ENCODE measurements at regions not wholly inside any gene's neighbourhood (a gene's known extent, or its start where the extent isn't known, plus 50 kb on each side); places are given as distances from the start of the nearest gene placed in this dataset.
"Not testable (repeated sequence)": the region's sequence is repeated elsewhere in the genome, so short reads cannot be mapped to it uniquely, and the experiment has no call there.

DNA sequence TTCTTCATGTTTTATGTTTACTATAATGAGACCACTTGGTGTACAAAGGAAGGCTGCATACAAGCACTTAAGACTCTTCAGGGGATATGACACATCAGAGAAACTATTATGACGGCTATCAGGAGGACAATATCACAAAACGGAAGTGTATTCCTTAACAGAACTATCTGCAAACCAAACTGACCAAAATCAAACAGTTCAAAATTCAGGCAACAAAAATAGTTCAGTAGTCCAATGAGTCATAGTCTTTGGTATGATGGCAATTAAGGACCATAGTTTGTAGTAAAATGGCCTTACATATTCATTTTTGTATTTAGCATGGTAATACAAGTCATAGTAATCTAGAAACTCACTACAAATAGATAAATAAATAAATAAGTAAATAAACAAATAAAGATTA lies 1638.7 kb upstream of the SEL1L start:
- TF ChIP-seq, protein P1, sequence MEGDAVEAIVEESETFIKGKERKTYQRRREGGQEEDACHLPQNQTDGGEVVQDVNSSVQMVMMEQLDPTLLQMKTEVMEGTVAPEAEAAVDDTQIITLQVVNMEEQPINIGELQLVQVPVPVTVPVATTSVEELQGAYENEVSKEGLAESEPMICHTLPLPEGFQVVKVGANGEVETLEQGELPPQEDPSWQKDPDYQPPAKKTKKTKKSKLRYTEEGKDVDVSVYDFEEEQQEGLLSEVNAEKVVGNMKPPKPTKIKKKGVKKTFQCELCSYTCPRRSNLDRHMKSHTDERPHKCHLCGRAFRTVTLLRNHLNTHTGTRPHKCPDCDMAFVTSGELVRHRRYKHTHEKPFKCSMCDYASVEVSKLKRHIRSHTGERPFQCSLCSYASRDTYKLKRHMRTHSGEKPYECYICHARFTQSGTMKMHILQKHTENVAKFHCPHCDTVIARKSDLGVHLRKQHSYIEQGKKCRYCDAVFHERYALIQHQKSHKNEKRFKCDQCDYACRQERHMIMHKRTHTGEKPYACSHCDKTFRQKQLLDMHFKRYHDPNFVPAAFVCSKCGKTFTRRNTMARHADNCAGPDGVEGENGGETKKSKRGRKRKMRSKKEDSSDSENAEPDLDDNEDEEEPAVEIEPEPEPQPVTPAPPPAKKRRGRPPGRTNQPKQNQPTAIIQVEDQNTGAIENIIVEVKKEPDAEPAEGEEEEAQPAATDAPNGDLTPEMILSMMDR (IDR thresholded peaks at IDR 0.05; ENCODE audit: low read depth, low read length), result no peak

DNA sequence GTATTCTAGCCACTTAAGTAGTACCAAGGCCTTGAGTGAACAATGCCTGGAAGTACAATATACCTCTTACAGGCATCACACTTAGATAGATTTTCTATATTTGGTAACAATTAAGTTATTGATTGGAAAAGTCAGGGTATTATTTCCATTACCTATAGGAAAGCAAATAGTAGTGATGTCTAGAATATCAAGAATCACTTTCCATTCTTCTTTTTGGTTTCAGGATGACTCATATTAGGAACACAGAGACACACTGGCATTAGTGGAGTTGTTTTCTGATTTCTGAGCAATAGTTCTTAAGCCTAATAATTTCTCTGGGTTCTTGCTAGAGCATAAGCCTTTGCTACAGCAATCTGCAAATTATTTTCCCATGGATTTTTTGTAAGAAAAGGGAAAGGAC lies 1640.0 kb upstream of the SEL1L start:
- Histone ChIP-seq H3K9me3 (ENCODE audit: control insufficient read depth, insufficient read depth, low read length) (no peaks in the 10 kb centered on the region), H3K27me3 (ENCODE audit: control insufficient read depth, insufficient read depth, low read length) (no peaks in the 10 kb centered on the region), H3K4me3 (ENCODE audit: low read depth, low read length) (no peak overlapping the region), H3K27ac (ENCODE audit: low read depth, low read length) (no peak overlapping the region)
- POLR2A ChIA-PET, result no interaction called here
- CTCF ChIA-PET, result no interaction called here
- DNase-seq (ENCODE audit: low read depth, low spot score), result no peak
- TF ChIP-seq, protein P1 (IDR thresholded peaks at IDR 0.05; ENCODE audit: low read depth, low read length), result no peak

More for the DNA sequence above, 1638.7 kb upstream of the SEL1L start:
- Histone ChIP-seq H3K4me3 (ENCODE audit: low read depth, low read length) (no peak overlapping the region), H3K9me3 (ENCODE audit: control insufficient read depth, insufficient read depth, low read length) (no peaks in the 10 kb centered on the region), H3K27me3 (ENCODE audit: control insufficient read depth, insufficient read depth, low read length) (no peaks in the 10 kb centered on the region), H3K27ac (ENCODE audit: low read depth, low read length) (no peak overlapping the region)
- ChIA-PET CTCF (no interaction called here), POLR2A (no interaction called here)
- DNase-seq (ENCODE audit: low read depth, low spot score), result peak; percentile 33

DNA sequence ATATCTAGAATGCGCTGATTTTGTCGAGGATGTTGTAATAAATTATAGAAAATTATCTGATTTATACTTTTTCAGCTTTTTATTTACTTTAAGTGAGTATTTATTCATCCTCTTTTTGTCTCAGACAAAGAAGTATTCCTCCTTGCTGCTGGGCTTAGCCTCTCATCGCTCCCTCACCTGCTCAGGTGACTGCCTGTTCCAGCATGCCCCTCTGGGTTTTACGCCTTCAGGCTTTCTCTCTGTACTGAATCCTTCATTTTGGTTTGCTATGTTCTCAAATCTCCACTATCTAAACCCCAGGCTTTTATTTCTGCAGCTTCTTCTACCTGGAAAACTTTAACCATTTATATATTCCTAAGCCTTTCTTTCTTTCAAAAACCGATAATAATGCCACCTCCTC lies 1650.9 kb upstream of the SEL1L start:
- DNase-seq (ENCODE audit: low read depth, low spot score), result no peak
- TF ChIP-seq, protein P1 (IDR thresholded peaks at IDR 0.05; ENCODE audit: low read depth, low read length), result no peak
- Histone ChIP-seq H3K4me3 (ENCODE audit: low read depth, low read length) (no peak overlapping the region), H3K27me3 (ENCODE audit: control insufficient read depth, insufficient read depth, low read length) (no peaks in the 10 kb centered on the region), H3K9me3 (ENCODE audit: control insufficient read depth, insufficient read depth, low read length) (peaks cover 1% of the 10 kb centered on the region; the same call in 1 of the 2 replicates), H3K27ac (ENCODE audit: low read depth, low read length) (no peak overlapping the region)
- CTCF ChIA-PET, result no interaction called here
- POLR2A ChIA-PET, result no interaction called here

DNA sequence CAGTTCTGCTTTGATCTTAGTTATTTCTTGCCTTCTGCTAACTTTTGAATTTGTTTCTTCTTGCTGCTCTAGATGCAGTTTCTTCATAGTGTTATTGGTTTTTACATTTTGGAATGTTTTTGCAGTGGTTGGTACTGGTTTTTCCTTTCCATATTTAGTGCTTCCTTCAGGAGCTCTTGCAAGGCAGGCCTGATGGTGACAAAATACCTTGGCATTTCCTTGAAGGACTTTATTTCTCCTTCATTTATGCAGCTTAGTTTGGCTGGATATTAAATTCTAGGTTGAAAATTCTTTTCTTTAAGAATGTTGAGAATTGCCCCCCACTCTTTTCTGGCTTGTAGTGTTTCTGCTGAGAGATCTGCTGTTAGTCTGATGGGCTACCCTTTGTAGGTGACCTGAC lies 1654.7 kb upstream of the SEL1L start:
- DNase-seq (ENCODE audit: low read depth, low spot score); H3K4me3 ChIP-seq (ENCODE audit: low read depth, low read length); H3K9me3 ChIP-seq (ENCODE audit: control insufficient read depth, insufficient read depth, low read length); H3K27me3 ChIP-seq (ENCODE audit: control insufficient read depth, insufficient read depth, low read length); CTCF ChIA-PET; POLR2A ChIA-PET; H3K27ac ChIP-seq (ENCODE audit: low read depth, low read length): not testable (repeated sequence)

DNA sequence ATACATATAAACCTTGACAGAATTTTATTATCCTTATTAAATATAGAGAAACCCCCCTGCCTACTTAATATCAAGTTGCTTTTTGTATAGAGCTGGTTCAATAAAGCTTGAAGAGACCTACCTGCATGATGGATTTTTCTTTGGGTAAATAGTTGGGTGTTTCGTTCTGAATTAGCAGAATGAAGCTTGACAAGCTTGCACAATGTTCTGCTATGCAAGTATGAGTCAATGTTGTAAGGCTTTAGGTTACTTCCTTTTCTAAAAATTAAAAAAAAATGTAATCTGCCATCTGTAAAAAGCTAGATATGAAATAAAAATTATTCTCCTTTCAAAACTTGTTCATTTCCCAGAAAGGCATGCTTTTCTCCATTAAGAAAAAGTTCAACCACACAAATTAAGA lies 1662.6 kb upstream of the SEL1L start:
- Histone ChIP-seq H3K9me3 (ENCODE audit: control insufficient read depth, insufficient read depth, low read length) (no peaks in the 10 kb centered on the region), H3K27ac (ENCODE audit: low read depth, low read length) (no peak overlapping the region), H3K4me3 (ENCODE audit: low read depth, low read length) (no peak overlapping the region), H3K27me3 (ENCODE audit: control insufficient read depth, insufficient read depth, low read length) (no peaks in the 10 kb centered on the region)
- DNase-seq (ENCODE audit: low read depth, low spot score), result no peak
- ChIA-PET CTCF (no interaction called here), POLR2A (no interaction called here)
- TF ChIP-seq, protein P1 (IDR thresholded peaks at IDR 0.05; ENCODE audit: low read depth, low read length), result no peak

DNA sequence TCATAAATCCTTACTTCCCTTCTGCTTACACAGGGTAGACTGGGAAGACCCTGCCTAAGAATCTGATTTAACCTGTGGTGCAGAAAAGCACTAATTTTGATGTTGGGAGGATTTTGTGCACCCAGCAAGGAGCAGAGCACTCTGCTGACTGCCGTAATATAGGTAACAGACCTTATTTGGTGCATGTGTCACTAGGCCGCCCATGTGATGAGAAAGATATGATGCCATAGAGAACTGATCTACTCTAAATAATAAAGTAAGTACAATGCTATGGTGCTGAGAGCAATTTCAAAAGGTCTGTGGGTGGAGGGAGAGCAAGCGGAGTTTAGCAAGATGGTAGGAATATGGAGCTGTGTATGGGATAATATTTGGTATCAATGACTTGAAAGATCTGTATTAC lies 1663.6 kb upstream of the SEL1L start:
- CTCF ChIA-PET, result no interaction called here
- Histone ChIP-seq H3K27ac (ENCODE audit: low read depth, low read length) (no peak overlapping the region), H3K27me3 (ENCODE audit: control insufficient read depth, insufficient read depth, low read length) (no peaks in the 10 kb centered on the region), H3K9me3 (ENCODE audit: control insufficient read depth, insufficient read depth, low read length) (no peaks in the 10 kb centered on the region), H3K4me3 (ENCODE audit: low read depth, low read length) (no peak overlapping the region)
- POLR2A ChIA-PET, result no interaction called here
- TF ChIP-seq, protein P1 (IDR thresholded peaks at IDR 0.05; ENCODE audit: low read depth, low read length), result no peak
- no peak for DNase-seq (ENCODE audit: low read depth, low spot score)
